Natural killer cell (primary cell): ENCODE measurements at regions not wholly inside any gene's neighbourhood (a gene's known extent, or its start where the extent isn't known, plus 50 kb on each side); places are given as distances from the start of the nearest gene placed in this dataset.

Experiments
- ATAC-seq, 3 donors: fragments of 150-1000 bp in 2 of 3; fragments of 200-7000 bp in 1 of 3; cut with Tn5 transposase; 1 replicate in 1 of 3; 2 replicates in 2 of 3; pipeline ENCODE4 v1.10.0; 2021; ENCODE audit warnings: mild to moderate bottlenecking in 2 of 3, moderate library complexity in 2 of 3
- DNase-seq, 2 donors: peaks; one replicate each; pipeline versions ENCODE4 v3.0.0 to v3.0.0-alpha.2; 2013 to 2021; ENCODE audit warnings: mixed read lengths in 1 of 2
- H3K27ac ChIP-seq: one replicate; pipeline ENCODE4 v1.5.1; 2013; ENCODE audit warnings: mild to moderate bottlenecking, low read length
- H3K27me3 ChIP-seq: one replicate; pipeline ENCODE4 v1.6.1; 2013; ENCODE audit warnings: low read length; ENCODE audit not compliant: control insufficient read depth, insufficient read depth
- H3K36me3 ChIP-seq: one replicate; pipeline ENCODE4 v1.6.1; 2013; ENCODE audit warnings: low read length; ENCODE audit not compliant: control insufficient read depth, insufficient read depth
- H3K4me1 ChIP-seq: one replicate; pipeline ENCODE4 v1.6.1; 2013; ENCODE audit warnings: low read length; ENCODE audit not compliant: control insufficient read depth, insufficient read depth
- H3K4me3 ChIP-seq: one replicate; pipeline ENCODE4 v1.5.1; 2013; ENCODE audit warnings: low read length
- H3K9me3 ChIP-seq: one replicate; pipeline ENCODE4 v1.6.1; 2013; ENCODE audit warnings: low read length; ENCODE audit not compliant: control insufficient read depth, insufficient read depth
- H3K27ac Mint-ChIP-seq, 2 donors: one replicate each; pipeline ENCODE4 v1.8.0; 2022; ENCODE audit warnings: mild to moderate bottlenecking in 2 of 2, mixed read lengths in 2 of 2, moderate library complexity in 1 of 2
- H3K27me3 Mint-ChIP-seq, 2 donors: one replicate each; pipeline ENCODE4 v1.8.0; 2022; ENCODE audit warnings: low read depth in 2 of 2, mixed read lengths in 2 of 2
- H3K36me3 Mint-ChIP-seq: one replicate; pipeline ENCODE4 v1.8.0; 2022; ENCODE audit warnings: mixed read lengths
- H3K4me1 Mint-ChIP-seq, 2 donors: one replicate each; pipeline ENCODE4 v1.8.0; 2022; ENCODE audit warnings: mixed read lengths in 2 of 2
- H3K4me3 Mint-ChIP-seq: one replicate; pipeline ENCODE4 v1.8.0; 2022; ENCODE audit warnings: mild to moderate bottlenecking, moderate library complexity, mixed read lengths
- H3K9me3 Mint-ChIP-seq, 2 donors: one replicate each; pipeline ENCODE4 v1.8.0; 2022; ENCODE audit warnings: mixed read lengths in 2 of 2
- WGBS: methylation state at CpG from one replicate; pipeline ENCODE4 v1.1.7; 2013; ENCODE audit warnings: missing lambda C conversion rate; ENCODE audit not compliant: insufficient coverage; 5-methylcytosine and 5-hydroxymethylcytosine counted together
- intact Hi-C: fragments of 100-400 bp; cut with micrococcal nuclease; formaldehyde crosslinking; loops from one replicate; pipeline ENCODE4 v1.14.2; 2022
- TF ChIP-seq, protein P1 (sequence below): fragments of 200-600 bp; IDR thresholded peaks from one replicate; pipeline ENCODE4 v1.8.0; 2022; ENCODE audit warnings: antibody characterized with exemption

DNA sequence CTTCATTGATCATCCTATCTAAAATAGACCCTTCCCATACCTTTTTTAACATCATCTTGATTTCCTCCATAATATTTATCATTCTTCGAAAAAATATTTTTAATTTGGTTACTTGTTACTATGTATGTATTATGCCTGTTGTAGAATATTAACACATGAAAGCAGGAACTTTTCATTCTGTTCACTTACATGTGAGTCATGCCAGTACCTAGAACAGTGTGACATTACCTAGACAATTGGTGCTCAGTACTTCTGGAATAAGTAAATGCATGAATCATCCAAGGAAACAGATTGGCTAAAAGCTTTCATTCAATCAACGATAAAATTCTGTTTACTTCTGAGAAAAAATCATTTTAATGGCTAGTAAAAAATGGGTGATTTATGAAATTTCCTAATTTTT lies 76.4 kb downstream of the CXXC4 start:
- H3K4me3 ChIP-seq: no peak overlapping the region
- Mint-ChIP-seq H3K27ac (no peak overlapping the region), H3K4me1 (no peaks in the 10 kb centered on the region), H3K27me3 (no peaks in the 10 kb centered on the region), H3K9me3 (peaks cover 0 to 5% of the 10 kb centered on the region in 2 donors), H3K36me3 (no peaks in the 10 kb centered on the region), H3K4me3 (no peak overlapping the region)
- intact Hi-C loops: no loop called here
- TF ChIP-seq, protein P1, sequence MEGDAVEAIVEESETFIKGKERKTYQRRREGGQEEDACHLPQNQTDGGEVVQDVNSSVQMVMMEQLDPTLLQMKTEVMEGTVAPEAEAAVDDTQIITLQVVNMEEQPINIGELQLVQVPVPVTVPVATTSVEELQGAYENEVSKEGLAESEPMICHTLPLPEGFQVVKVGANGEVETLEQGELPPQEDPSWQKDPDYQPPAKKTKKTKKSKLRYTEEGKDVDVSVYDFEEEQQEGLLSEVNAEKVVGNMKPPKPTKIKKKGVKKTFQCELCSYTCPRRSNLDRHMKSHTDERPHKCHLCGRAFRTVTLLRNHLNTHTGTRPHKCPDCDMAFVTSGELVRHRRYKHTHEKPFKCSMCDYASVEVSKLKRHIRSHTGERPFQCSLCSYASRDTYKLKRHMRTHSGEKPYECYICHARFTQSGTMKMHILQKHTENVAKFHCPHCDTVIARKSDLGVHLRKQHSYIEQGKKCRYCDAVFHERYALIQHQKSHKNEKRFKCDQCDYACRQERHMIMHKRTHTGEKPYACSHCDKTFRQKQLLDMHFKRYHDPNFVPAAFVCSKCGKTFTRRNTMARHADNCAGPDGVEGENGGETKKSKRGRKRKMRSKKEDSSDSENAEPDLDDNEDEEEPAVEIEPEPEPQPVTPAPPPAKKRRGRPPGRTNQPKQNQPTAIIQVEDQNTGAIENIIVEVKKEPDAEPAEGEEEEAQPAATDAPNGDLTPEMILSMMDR: no peak
- no CpG with 5 or more reads among the region's 2 CpGs for WGBS
- no peaks in the 10 kb centered on the region for H3K36me3 ChIP-seq
- ATAC-seq: no peak
- H3K27ac ChIP-seq: no peak overlapping the region
- DNase-seq: no peak
- no peaks in the 10 kb centered on the region for H3K4me1 ChIP-seq
- H3K27me3 ChIP-seq: no peaks in the 10 kb centered on the region
- no peaks in the 10 kb centered on the region for H3K9me3 ChIP-seq

DNA sequence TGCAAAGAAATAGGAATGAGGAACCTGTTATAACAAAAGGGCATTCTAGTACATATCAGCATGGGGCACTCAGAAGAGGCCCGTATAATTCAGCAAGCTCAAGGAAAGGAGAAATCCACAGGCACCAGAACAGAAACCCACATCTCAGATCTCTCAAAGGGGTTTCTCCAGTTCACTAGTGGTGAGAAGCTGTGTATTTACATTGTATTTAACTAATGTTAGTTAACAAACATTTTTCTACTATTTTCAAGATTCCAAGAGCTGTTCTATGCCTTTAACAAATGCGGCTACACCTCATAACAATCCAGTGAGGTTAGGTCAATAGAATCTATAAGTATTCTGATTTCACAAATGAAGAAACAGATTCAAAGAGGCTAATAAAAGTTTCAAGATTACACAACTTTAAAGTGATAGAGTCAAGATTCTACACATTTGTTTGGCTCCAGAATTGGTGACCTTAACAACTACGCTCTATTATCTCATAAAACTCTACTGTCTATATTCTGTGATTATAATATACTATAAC lies 77.3 kb downstream of the CXXC4 start:
- Mint-ChIP-seq H3K4me3 (no peak overlapping the region), H3K9me3 (peaks cover 0 to 5% of the 10 kb centered on the region in 2 donors), H3K27me3 (no peaks in the 10 kb centered on the region), H3K27ac (no peak overlapping the region), H3K4me1 (no peaks in the 10 kb centered on the region), H3K36me3 (no peaks in the 10 kb centered on the region)
- H3K4me1 ChIP-seq: no peaks in the 10 kb centered on the region
- no peaks in the 10 kb centered on the region for H3K9me3 ChIP-seq
- no peak overlapping the region for H3K4me3 ChIP-seq
- no peak for DNase-seq
- 89% methylated on average over 1 of the region's 3 CpGs for whole genome bisulfite sequencing
- TF ChIP-seq, protein P1: no peak
- H3K27me3 ChIP-seq: no peaks in the 10 kb centered on the region
- intact Hi-C loops: no loop called here
- H3K36me3 ChIP-seq: no peaks in the 10 kb centered on the region
- H3K27ac ChIP-seq: no peak overlapping the region
- ATAC-seq: no peak

DNA sequence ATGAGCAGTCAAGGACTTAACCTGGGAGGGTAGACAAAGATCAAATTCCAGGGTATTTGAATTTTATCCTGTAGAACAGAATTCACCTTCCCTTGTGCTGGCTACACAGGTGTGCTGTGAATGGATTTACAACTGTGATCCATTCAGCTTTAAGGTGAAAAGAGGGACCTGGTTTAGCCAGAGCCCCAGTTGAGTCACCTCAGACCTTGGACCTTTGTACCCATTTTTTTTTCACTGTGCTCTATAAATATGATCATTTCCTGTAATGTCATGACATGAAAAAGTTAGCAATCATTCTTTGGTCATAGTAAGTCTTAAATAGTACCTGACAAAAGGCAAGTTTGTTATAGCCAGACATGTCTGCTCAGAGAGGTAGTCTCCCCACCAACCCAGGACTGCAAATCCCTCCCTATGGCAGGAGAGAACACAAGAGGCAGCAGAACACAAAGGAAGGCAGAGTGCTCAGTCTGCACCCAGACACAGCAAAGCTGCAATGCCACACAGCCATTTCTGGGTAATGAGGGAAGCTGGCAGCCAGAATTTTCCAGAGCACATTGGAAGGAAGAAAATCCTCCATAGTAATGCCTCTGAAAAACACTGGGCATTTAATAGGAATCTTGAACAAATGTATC lies 77.9 kb downstream of the CXXC4 start:
- no peak overlapping the region for H3K27ac ChIP-seq
- no peak overlapping the region for H3K27ac Mint-ChIP-seq
- H3K4me1 Mint-ChIP-seq: no peaks in the 10 kb centered on the region
- no peaks in the 10 kb centered on the region for H3K27me3 Mint-ChIP-seq
- no peaks in the 10 kb centered on the region for H3K9me3 ChIP-seq
- intact Hi-C loops: no loop called here
- no peaks in the 10 kb centered on the region for H3K36me3 Mint-ChIP-seq
- no peaks in the 10 kb centered on the region for H3K27me3 ChIP-seq
- ATAC-seq (no peak), DNase-seq (no peak)
- no peak overlapping the region for H3K4me3 ChIP-seq
- no peak overlapping the region for H3K4me3 Mint-ChIP-seq
- H3K36me3 ChIP-seq: no peaks in the 10 kb centered on the region
- no peaks in the 10 kb centered on the region for H3K4me1 ChIP-seq
- peaks cover 0 to 5% of the 10 kb centered on the region in 2 donors for H3K9me3 Mint-ChIP-seq
- TF ChIP-seq, protein P1: no peak

DNA sequence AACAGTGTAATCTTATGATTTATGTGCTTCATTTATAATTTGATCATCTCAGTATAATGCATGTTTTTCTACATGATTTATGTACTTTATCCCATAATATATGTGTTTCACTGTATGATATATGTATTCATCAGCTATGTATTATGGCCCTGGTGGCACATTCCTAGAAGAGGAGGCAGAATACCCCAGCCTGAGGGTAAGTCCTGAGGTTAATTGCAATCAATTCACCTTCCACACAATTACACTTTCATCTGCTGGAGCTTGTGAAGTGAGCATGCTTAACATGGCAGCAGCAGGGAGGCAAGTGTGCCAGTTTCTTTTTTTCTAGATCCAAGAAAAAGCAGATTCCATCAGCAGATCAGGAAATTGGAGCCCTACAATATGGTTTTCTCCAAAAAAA lies 81.2 kb downstream of the CXXC4 start:
- DNase-seq: no peak
- Histone ChIP-seq H3K4me1 (no peaks in the 10 kb centered on the region), H3K27me3 (no peaks in the 10 kb centered on the region), H3K9me3 (no peaks in the 10 kb centered on the region), H3K4me3 (no peak overlapping the region), H3K36me3 (no peaks in the 10 kb centered on the region), H3K27ac (no peak overlapping the region)
- Mint-ChIP-seq H3K4me1 (no peaks in the 10 kb centered on the region), H3K27ac (no peak overlapping the region), H3K27me3 (no peaks in the 10 kb centered on the region), H3K4me3 (no peak overlapping the region), H3K9me3 (peaks cover 0 to 5% of the 10 kb centered on the region in 2 donors), H3K36me3 (no peaks in the 10 kb centered on the region)
- TF ChIP-seq, protein P1: no peak
- no peak for ATAC-seq
- intact Hi-C loops: no loop called here
